SK-N-SH treated with all-trans-retinoic acid at 6 μM for 48 hours (cell line): ENCODE measurements at regions not wholly inside any gene's neighbourhood (a gene's known extent, or its start where the extent isn't known, plus 50 kb on each side); places are given as distances from the start of the nearest gene placed in this dataset.
"Not testable (repeated sequence)": the region's sequence is repeated elsewhere in the genome, so short reads cannot be mapped to it uniquely, and the experiment has no call there.

Experiments used
- ATAC-seq: fragments of 200-7000 bp; cut with Tn5 transposase; 3 replicates; pipeline ENCODE4 v1.9.1; 2020; ENCODE audit warnings: mild to moderate bottlenecking, moderate library complexity
- ARNTL ChIP-seq: fragments of 450-650 bp; formaldehyde crosslinking; IDR thresholded peaks from 2 replicates; pipeline ENCODE4 v1.5.0; 2020; ENCODE audit warnings: low read depth, mild to moderate bottlenecking, moderate library complexity, borderline replicate concordance
- BACH2 ChIP-seq: fragments of 250-450 bp; sonication (Bioruptor Pico); IDR thresholded peaks from 2 replicates; pipeline ENCODE4 v1.9.0; 2021; ENCODE audit warnings: mild to moderate bottlenecking, borderline replicate concordance
- CREB5 ChIP-seq: fragments of 250-450 bp; sonication (Bioruptor Pico); IDR thresholded peaks from 2 replicates; pipeline ENCODE4 v1.5.1; 2020; ENCODE audit warnings: low read depth, mild to moderate bottlenecking, moderate library complexity
- CSDC2 ChIP-seq: fragments of 250-450 bp; sonication (Bioruptor Pico); IDR thresholded peaks from 2 replicates; pipeline ENCODE4 v1.5.0; 2020; ENCODE audit warnings: mild to moderate bottlenecking, moderate library complexity
- CSRNP3 ChIP-seq: fragments of 250-450 bp; sonication (Bioruptor Pico); IDR thresholded peaks from 2 replicates; pipeline ENCODE4 v1.5.1; 2021; ENCODE audit warnings: mild to moderate bottlenecking, moderate library complexity
- ESRRG ChIP-seq: fragments of 250-450 bp; sonication (Bioruptor Pico); IDR thresholded peaks from 2 replicates; pipeline ENCODE4 v1.6.1; 2021; ENCODE audit warnings: mild to moderate bottlenecking
- GLIS3 ChIP-seq: fragments of 250-450 bp; sonication (Bioruptor Pico); IDR thresholded peaks from 2 replicates; pipeline ENCODE4 v1.5.0; 2020; ENCODE audit warnings: mild to moderate bottlenecking, moderate library complexity
- ISL1 ChIP-seq: fragments of 250-450 bp; sonication (Bioruptor Pico); IDR thresholded peaks from 2 replicates; pipeline ENCODE4 v2.1.2; 2022; ENCODE audit warnings: mild to moderate bottlenecking, moderate library complexity
- OSR1 ChIP-seq: fragments of 250-450 bp; sonication (Bioruptor Pico); IDR thresholded peaks from 2 replicates; pipeline ENCODE4 v1.8.0; 2022; ENCODE audit warnings: moderate library complexity, mild to moderate bottlenecking, inconsistent platforms
- PATZ1 ChIP-seq: fragments of 250-450 bp; sonication (Bioruptor Pico); IDR thresholded peaks from 2 replicates; pipeline ENCODE4 v1.8.0; 2020; ENCODE audit warnings: mild to moderate bottlenecking, moderate library complexity, borderline replicate concordance
- POU6F1 ChIP-seq: fragments of 250-450 bp; sonication (Bioruptor Pico); IDR thresholded peaks from 2 replicates; pipeline ENCODE4 v1.8.0; 2021; ENCODE audit warnings: low read depth, mild to moderate bottlenecking, moderate library complexity, borderline replicate concordance
- PPARA ChIP-seq: fragments of 250-450 bp; sonication (Bioruptor Pico); IDR thresholded peaks from 2 replicates; pipeline ENCODE4 v1.5.0; 2020; ENCODE audit warnings: mild to moderate bottlenecking, borderline replicate concordance
- RARB ChIP-seq: fragments of 250-450 bp; sonication (Bioruptor Pico); IDR thresholded peaks from 2 replicates; pipeline ENCODE4 v1.8.0; 2021; ENCODE audit warnings: mild to moderate bottlenecking, moderate library complexity
- SNAI2 ChIP-seq: fragments of 250-450 bp; sonication (Bioruptor Pico); IDR thresholded peaks from 2 replicates; pipeline ENCODE4 v1.5.0; 2020; ENCODE audit warnings: mild to moderate bottlenecking, moderate library complexity
- TOX ChIP-seq: fragments of 250-450 bp; sonication (Bioruptor Pico); IDR thresholded peaks from 2 replicates; pipeline ENCODE4 v1.8.0; 2021; ENCODE audit warnings: mild to moderate bottlenecking, moderate library complexity, borderline replicate concordance
- TSHZ2 ChIP-seq: fragments of 250-450 bp; sonication (Bioruptor Pico); IDR thresholded peaks from 2 replicates; pipeline ENCODE4 v1.5.0; 2020; ENCODE audit warnings: mild to moderate bottlenecking, moderate library complexity
- ZC3H10 ChIP-seq: fragments of 250-450 bp; sonication (Bioruptor Pico); IDR thresholded peaks from 2 replicates; pipeline ENCODE4 v1.5.1; 2021; ENCODE audit warnings: mild to moderate bottlenecking, moderate library complexity
- ZFP3 ChIP-seq: fragments of 250-450 bp; sonication (Bioruptor Pico); IDR thresholded peaks from 2 replicates; pipeline ENCODE4 v1.5.0; 2020; ENCODE audit warnings: mild to moderate bottlenecking, moderate library complexity
- ZNF565 ChIP-seq: fragments of 450-650 bp; formaldehyde crosslinking; conservative IDR thresholded peaks from 2 replicates; pipeline ENCODE4 v1.5.0; 2020; ENCODE audit warnings: low read depth, mild to moderate bottlenecking, moderate library complexity
- ZNF70 ChIP-seq: fragments of 450-650 bp; formaldehyde crosslinking; IDR thresholded peaks from 2 replicates; pipeline ENCODE4 v1.5.0; 2020; ENCODE audit warnings: mild to moderate bottlenecking, moderate library complexity

GRCh38 chr9:102642651-102643050 lies 352.5 kb upstream of the CYLC2 start:
- ATAC-seq: no peak

GRCh38 chr9:102631559-102631958 lies 363.6 kb upstream of the CYLC2 start:
- TF ChIP-seq PPARA (CRISPR knock-in tag): no peak
- TF ChIP-seq BACH2 (CRISPR knock-in tag): no peak
- TF ChIP-seq RARB (CRISPR knock-in tag): no peak
- no peak for TF ChIP-seq ARNTL (CRISPR knock-in tag)
- TF ChIP-seq TSHZ2 (CRISPR knock-in tag): no peak
- TF ChIP-seq POU6F1 (CRISPR knock-in tag): no peak
- TF ChIP-seq CSRNP3 (CRISPR knock-in tag): no peak
- TF ChIP-seq OSR1 (CRISPR knock-in tag): no peak
- TF ChIP-seq ESRRG (CRISPR knock-in tag): no peak
- TF ChIP-seq CSDC2: no peak
- no peak for TF ChIP-seq ZC3H10 (CRISPR knock-in tag)
- TF ChIP-seq TOX: no peak
- TF ChIP-seq ZNF565 (CRISPR knock-in tag): no peak
- TF ChIP-seq SNAI2: no peak
- TF ChIP-seq PATZ1 (CRISPR knock-in tag): no peak

More at GRCh38 chr9:102642651-102643050, 352.5 kb upstream of the CYLC2 start:
- TF ChIP-seq ZNF70 (CRISPR knock-in tag): no peak
- TF ChIP-seq CREB5 (CRISPR knock-in tag): no peak
- TF ChIP-seq GLIS3 (CRISPR knock-in tag): no peak
- TF ChIP-seq PATZ1 (CRISPR knock-in tag): no peak

GRCh38 chr9:102609461-102609860 lies 385.7 kb upstream of the CYLC2 start:
- no peak for TF ChIP-seq SNAI2
- TF ChIP-seq ZNF565 (CRISPR knock-in tag): no peak
- TF ChIP-seq CSRNP3 (CRISPR knock-in tag): no peak
- no peak for TF ChIP-seq ZFP3
- no peak for TF ChIP-seq ESRRG (CRISPR knock-in tag)
- TF ChIP-seq PATZ1 (CRISPR knock-in tag): no peak
- TF ChIP-seq ZC3H10 (CRISPR knock-in tag): no peak
- TF ChIP-seq ISL1 (CRISPR knock-in tag): no peak
- TF ChIP-seq ARNTL (CRISPR knock-in tag): no peak
- no peak for ATAC-seq

More at GRCh38 chr9:102631559-102631958, 363.6 kb upstream of the CYLC2 start:
- no peak for ATAC-seq

- not testable (repeated sequence) for ATAC-seq
Observed at GRCh38 chr9:102603198-102604195, 391.6 kb upstream of the CYLC2 start.
